GM19468 (cell line): ENCODE measurements at regions not wholly inside any gene's neighbourhood (a gene's known extent, or its start where the extent isn't known, plus 50 kb on each side); places are given as distances from the start of the nearest gene placed in this dataset.

Experiments used
- ATAC-seq: cut with Tn5 transposase; IDR thresholded peaks from one replicate; pipeline ENCODE4 v1.9.1; 2021; ENCODE audit warnings: mild to moderate bottlenecking, moderate library complexity, moderate number of reproducible peaks; ENCODE audit not compliant: unreplicated experiment; ENCODE audit errors: extremely low read depth

DNA sequence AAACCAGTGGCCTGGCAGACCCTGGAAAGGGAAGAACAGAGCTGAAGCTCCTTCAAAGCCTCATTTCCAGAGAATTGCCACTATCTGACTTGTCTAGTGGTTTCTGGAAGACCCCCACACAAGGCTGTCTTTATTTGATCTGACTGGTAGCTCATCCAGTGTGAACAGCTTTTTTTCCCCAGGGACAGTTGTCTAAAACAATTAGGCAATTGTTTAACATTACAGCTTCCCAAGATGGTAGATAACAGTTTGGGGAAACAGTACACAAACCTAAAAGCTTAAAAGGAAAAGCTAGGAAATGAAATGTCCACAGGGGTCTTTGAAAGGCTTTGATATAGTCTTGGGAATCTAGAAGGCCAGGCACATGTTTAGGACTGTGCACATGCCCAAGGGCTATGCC lies 203.4 kb upstream of the CTBP2 start:
- no peak for ATAC-seq

DNA sequence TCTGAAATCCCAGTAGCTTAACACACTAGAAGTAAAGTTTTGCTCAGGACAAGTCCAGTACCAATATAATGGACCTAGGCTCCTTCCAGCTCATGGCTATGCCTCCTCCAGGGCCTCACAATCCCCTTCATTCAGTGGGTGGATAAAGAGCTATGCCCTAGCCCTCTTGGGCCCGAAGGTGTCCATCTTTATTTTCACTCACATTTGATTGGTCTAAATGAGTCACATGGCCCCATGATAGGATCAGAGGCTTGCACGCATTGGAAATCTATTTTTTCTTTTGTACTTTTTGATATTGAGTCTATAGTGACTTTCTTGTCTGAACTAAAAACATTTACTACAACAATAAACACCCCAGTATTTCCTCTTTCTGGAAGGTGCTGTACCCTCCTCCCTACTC lies 202.6 kb upstream of the CTBP2 start:
- no peak for ATAC-seq

DNA sequence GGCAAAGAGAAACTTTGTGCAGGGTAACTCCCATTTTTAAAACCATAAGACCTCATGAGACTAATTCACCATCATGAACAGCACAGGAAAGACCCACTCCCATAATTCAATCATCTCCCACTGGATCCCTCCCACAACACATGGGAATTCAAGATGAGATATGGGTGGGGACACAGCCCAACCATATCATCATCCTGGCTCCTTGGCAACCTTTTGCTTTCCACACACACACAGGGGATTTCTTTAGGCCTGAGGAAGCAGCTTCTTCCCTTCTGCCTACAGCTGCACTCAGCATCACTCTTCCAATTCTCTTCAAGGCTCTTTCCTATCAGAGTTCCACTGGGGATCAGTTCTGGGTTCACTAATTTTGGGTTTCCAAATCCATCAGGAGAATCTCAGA lies 199.0 kb upstream of the CTBP2 start:
- no peak for ATAC-seq

DNA sequence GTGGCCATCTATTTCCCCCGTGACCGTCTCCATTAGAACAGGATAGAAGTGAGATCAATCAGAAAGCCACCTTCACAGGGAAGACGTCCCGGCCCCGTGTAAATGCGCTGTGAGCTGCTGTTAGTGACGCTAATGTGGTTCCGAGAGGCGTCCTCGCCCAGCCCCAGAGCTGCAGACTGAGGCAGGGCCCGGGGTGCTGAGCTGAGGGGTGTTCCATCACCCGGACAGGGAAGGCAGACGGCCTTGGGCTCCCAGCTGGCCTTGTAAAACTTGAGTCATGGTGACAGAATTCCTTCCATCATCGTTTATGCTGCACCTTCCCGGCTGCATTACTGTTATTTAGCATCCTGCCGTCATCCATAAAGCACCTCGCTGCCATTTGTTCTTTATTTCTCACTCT lies 195.3 kb upstream of the CTBP2 start:
- ATAC-seq: no peak

DNA sequence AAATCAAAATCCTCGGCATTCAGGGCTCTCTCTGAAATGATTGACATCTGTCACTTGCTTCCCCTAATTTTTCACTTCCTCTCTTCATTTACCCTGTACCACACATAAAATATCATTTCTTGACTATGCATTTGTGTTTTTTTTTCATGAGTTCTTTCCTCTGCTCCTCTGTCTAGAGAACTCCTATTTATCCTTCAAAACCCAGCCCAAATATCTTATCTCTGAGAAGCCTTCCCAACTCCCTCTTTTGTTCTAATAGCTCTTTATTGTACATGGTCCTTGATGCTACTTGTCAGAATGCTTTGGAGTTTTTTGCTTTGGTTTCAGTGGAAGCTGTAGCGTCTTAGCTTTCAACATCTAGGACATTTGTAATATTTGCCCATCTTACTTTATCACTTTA lies 190.2 kb upstream of the CTBP2 start:
- ATAC-seq: no peak

DNA sequence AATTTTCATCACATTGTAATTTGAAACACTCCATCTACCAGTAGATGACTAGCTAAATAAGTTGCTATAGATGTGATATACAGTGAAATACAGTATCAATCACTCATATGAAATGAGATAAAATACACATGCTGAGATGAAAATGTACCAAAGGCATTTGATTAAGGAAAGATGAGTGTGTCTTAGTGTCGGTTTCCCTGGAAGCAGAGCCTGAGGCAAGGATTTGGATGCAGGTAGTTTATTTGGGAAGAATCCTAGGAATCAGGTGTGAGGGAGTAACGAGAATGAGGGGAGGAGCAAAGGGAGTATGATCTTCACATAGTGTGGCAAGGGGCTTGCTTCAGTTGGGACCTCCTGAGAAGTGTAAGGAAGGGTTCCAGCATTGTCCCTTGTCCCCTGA lies 188.2 kb upstream of the CTBP2 start:
- ATAC-seq: no peak

DNA sequence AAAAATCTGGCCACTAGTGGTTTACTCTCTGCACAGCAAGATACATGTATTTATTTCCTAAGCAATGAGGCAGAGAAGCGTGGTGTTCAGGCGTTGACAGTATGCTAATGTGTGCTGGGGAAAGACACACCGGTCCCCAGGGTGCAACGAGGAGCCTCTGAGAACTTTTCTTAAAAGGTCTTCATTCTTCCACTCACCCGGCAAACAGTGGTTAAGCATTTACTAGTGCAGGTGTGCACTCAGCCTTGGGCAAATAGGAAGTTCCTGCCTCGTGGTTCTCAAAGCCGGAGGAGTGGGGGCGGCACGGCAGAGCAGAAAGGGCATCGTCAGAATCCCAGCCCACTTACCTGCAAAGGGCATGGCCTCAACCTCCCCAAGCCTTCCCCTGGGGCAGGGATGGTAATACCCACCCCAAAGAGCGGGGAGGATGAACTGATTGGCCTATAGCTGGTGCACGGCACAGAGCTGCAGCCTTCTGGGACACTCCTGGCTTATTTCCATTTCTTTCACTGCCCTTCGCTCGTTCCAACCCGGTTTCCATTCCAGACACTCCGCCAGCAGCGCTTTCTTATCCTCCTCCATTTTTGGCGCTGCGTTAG lies 184.3 kb upstream of the CTBP2 start:
- ATAC-seq: peak; percentile 34

DNA sequence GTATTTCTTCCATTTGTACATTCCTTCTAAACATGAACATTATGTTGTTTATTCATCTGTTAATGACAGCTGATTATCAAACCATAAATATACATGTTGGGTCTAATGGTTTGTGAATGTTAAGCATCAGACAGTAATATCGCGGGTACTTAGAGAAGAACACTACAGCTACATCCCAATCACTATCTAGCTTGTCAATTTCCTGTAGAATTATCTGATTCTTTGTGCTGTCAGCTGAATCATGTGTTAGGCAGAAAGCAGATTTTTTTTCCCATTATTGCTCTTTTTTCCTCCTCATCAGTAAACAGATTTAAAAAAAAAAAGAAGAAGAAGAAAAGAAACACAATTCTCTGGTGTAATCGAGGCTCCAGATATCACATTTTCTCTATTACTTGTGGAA lies 183.6 kb upstream of the CTBP2 start:
- ATAC-seq: no peak

DNA sequence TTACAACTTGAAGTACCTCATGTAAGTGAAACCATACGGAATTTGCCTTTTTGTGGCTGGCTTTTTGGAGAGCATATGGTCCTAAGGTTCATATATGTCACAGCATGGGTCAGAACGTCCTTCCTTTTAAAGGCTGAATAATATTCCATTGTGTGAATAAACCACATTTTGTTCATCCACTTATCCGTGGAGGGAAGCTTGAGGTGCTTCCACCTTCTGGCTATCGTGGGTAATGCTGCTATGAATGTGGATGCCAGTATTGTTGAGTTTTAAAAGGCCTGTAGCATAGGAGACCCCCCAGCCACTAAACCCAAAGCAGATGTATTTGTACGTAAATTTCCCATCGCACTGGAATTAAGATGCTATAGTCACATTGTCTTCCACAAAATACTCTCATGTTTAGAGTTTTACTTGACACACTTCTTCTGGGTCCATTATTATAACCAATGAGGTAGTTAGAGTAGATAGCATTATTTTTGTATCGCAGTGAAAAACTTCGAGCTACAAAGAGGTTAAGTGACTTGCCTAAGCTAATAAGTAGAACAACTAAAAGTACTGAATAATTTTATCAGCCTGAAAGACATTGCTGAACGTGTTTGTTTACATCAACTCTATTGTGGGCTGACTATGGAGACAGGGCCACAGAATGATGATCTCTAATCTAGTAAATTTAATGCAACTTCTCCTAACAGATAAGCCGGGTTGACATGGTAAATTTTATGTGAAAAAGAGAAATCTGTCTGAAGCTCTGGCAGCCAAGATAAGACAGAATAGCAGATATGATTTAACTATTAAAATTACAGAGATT lies 183.0 kb upstream of the CTBP2 start:
- ATAC-seq: no peak

DNA sequence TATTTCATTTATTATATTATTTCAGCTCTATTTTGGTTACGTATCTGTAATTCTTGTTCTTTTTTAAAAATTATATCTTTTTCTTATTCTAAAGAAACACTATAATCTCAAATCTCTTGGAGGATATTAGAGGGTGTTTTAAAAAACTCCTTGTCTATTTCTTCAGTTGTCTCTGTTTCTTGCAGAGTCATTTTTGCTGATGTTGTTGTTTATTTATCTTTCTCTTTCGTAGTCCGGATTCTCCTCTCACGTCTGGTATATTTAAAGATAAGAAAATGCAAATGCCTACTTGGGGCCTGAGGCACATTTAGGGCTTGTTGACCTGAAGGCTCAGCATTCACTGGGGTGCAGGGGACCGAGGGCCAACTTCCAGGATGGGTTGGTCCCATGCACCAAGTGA lies 181.2 kb upstream of the CTBP2 start:
- ATAC-seq: no peak

DNA sequence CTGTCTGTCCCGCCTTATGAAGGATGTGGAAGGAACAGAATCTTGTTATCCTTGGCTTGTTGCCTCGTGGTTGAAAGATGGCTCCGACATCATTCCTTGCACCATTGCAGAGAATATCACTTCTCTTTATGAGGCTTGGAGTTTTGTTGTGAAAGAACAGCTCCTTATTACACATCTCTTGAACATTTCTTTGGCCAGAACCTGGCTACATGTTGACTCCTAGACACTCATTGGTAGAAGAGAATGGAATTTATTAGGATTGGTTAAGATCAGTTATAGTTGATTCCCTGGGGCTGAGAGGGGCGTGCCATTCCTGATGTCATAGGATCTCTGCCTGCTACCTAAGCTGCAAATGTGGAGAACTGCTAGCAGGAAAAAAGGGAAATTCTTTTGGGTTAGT lies 180.5 kb upstream of the CTBP2 start:
- no peak for ATAC-seq

DNA sequence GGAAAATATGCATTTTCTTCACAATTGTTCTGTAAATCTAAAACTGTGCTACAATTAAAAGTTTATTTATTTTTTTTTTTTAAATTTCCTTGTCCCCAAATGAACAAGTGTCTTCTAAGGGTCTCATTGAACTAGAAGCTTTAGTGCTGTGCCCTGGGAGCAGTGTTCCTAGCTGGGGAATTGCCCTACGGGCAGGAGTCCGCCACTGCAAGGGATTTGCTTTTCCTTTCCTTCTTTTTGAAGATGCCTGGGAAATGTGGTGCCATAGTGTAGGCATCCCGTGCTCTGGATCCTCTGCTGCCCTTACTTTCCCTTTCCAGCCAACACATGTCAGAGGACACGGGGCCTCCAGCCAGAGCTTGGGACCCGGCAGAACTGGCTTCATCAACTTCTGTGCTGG lies 177.1 kb upstream of the CTBP2 start:
- no peak for ATAC-seq

DNA sequence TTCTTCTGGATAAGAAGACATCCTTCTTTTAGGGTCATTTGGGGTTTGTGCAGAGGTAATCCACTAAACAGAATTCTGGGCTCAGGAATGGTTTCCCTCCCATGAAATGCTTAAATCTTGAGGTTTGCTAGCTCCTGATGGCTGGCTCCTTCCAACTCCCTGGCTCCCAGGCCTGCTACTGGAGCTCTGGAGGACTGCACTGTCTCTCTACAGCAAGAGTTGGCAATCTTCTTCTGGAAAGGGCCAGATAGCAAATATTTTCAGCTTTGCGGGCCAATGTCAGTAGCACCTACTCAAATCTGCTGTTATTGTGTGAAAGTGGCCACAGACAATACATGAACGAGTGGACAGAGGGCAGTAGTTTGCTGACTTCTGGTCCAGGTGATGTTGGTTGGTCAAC lies 174.2 kb upstream of the CTBP2 start:
- ATAC-seq: no peak

DNA sequence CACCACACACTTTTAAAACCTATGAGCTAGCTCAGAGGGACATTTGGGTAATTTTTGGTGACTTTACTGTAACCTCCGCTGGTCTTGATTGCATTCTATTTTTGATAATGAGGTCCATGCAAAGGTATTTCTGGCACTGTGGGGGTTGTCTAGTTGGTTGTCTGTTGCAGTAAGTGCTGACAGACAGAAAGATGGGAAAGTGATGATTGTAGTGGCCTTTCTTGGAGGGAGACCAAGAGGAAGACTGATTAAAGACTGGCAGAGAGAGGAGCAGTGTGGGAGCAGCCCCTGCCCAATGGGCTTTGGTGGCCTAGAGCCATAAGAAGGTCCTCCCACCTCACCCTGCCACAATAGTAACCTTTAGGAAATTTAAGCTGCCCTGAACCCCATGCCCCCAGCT lies 173.4 kb upstream of the CTBP2 start:
- ATAC-seq: no peak

DNA sequence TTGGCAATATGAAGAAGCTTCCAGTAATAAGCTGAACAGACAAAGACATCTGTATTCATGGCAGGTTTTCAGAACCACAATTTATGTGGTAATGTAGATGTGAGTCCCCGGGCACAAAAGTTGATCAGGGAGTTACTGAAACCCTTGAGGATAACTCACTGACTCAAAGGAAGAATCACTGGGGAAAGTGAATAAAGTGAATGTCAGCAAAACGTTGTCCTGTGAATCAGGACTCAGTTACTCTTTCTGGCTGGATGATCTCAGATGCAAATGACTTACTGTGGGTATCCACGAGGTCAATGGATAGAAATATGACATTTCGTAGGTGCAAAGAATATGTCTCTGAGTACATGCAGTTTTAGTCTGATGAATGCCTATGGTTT lies 172.8 kb upstream of the CTBP2 start:
- no peak for ATAC-seq

DNA sequence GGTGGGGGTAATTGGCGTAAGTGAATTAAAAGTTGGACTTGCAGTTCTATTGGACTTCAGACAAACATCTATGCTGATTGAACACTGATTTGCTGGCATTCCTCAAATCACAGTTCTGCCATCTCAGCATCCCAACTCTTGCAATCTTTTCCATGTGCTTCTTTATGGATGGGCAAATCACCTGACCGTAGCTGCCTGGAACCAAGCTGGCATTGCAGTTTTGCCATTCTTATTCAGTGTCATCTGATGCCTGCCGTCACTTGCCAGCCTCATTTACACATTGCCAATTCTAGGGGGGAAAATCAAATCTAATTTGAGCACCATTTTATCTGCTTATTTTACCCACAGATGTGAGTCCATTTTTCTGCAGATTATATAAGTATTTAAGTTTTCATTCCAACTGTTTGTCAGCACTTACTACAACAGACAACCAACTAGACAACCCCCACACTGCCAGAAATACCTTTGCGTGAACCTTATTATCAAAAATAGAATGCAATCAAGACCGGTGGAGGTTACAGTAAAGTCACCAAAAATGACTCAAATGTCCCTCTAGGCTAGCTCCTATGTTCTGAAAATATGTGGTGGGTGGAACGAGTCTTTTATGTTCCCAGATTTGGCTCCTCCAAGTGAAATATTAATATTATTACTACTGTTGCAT lies 172.3 kb upstream of the CTBP2 start:
- ATAC-seq: no peak

DNA sequence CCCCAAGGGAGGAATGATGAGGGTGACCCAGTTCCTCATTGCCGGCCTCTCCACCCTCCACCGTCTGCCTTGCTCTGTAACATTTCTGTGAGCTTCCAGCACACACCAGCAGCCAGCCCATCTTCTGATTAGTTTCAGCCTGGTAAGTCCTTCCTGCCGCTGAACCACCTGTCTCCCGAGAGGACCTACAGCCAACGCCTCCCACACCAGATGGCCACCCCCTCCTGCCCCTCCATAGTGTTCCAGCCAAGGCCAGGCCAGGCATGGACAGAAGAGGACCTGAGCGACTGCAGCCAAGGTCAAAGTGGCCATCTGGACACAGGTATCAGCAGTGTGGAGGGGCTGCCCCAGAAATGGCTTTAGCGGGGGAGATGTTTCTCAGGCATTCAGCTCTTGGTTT lies 170.7 kb upstream of the CTBP2 start:
- ATAC-seq: no peak

DNA sequence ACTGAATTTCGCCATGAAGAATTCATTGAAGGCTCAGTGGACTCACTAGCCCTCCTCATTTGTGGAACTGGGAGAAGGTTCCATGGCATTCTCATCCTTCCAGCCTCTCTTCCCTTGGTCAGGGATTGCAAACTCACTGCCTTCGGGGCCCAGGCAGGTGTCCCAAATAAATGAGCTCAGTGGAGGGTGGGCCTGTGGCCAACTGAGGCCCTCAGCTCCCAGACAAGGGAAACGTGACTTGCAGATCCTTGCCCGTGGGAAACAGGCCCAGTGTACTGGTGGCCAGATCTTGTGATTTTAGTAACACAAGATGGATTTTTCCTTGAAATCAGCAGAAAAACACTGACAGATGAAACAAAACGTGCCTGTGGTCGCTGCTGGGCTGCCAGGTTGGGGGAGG lies 168.7 kb upstream of the CTBP2 start:
- ATAC-seq: no peak

DNA sequence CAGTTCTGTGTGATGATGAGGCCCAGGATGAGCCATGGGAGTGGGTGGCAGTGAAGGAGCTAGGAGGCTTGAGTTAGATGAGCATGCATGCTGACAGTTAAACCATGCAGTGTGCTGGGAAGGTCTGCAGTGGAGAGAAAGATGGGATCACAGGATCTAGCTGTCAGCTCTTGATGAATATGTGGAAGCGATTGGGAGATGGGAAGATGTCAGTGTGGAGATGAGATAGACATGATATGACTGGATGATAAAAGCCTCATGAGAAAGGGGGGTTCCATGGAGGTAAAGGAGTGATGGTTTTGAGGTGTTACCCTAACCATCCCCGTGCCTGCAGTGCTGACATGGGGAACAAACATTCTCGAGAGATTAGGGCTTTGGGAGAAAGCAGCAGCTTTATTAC lies 165.0 kb upstream of the CTBP2 start:
- ATAC-seq: no peak

DNA sequence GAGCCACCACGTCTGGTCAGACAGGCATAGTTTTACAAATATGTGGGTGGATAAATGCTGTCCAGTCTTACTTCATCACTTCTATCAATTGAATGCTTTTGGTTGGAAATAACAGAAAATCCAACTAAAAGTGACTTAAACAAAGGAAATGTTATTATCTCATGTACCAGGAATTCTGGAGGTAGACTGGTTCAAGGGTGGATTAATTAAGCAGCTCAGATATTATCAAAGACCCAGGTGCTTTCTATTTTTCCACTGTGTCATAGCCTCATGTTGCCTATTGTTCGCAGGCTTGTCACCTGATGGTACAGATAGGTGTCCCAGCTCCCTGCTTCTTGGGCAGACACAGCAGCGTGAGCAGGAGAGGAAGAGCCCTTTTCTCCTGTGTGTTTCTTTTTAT lies 156.1 kb upstream of the CTBP2 start:
- no peak for ATAC-seq

DNA sequence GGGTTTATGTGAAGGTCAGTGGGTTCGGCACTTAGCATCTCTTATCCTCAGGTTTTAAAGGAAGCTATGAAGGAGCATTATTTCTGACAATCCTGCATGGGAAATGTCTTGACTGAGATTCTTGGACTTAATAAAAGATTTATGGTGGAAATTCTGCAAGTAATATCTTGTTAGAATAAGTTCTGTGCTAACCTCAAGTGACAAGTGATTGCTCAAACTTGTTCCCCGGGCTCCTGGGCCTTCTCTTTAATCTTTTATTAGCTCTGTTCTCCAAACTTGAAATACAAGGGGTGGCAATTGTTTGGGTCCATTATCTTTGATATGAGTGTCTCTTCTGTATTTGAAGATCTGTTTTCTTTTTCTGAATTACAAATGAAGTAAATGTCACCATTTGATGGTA lies 140.6 kb upstream of the CTBP2 start:
- ATAC-seq: no peak

DNA sequence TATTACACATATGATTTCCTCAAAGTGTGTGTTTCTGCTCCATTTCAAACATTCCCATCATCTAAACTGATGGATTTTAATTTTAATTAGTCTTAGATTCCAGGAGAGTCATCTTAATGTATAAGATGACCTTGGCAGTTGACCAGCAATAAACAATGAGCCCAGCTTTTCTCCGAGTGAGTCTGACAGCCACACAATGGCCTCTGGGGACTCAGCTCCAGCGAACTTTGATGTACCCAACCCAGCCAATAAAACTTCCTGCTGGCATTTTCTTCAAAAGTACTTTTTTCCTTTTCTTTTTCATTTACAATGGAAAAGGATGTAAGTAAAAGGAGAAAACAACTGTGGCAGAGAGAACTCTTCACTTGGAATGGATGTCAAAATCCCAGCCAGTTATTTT lies 139.1 kb upstream of the CTBP2 start:
- ATAC-seq: no peak
